ENCODE measurements at regions not wholly inside any gene's neighbourhood (a gene's known extent, or its start where the extent isn't known, plus 50 kb on each side); places are given as distances from the start of the nearest gene placed in this dataset.

DNA sequence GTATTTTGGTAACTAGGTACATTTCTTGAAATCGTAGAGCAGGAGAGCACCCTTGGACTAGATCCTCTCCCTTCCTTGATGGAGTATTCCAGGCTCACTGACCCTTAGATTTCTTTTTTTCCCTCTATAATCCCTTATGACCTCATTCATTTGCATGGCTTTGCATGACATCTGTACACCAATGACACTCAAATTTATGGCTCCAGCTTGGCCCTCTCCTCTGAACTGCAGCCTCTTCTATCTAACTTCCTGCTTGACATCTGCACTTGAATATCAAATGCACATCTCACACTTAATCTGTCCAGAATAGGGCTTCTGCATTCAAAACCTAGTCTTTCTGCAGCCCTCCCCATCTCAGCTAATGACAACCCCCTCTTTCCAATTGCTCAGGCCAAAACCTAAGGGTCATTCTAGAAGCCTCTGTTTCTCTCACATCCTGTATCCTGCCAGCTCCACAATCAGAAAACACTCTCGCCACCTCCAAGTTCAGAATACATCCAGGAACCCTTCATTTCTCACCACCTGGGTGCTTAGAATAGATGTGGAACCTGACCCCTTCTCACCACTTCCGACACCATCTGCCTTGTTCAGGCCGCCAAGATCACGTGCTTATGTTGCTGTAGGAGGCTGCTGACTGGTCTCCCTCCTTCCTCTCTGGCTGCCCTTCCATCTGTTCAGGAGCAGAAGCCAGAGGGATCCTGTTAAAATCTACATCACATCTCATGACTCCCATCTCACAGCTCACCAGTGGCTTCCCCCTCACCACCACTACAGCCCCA lies 138.9 kb upstream of the MTNR1B start:
- Histone ChIP-seq H4K20me1 (replicated peaks in 1 of 2; ENCODE audit: control insufficient read depth in 1 of 2, insufficient read depth in 2 of 2, low read length in 2 of 2) (no peaks in the 10 kb centered on the region), H3K56ac (replicated peaks; ENCODE audit: insufficient read length, low read depth, low read length) (no peak overlapping the region), H3K23me2 (ENCODE audit: low read depth, low read length) (no peaks in the 10 kb centered on the region), H2BK5ac (ENCODE audit: low read depth, low read length) (no peak overlapping the region), H3K27ac (ENCODE audit: low read depth, low read length) (no peak overlapping the region), H3K4me2 (ENCODE audit: insufficient read depth in 1 of 2, low read depth in 2 of 2, low read length in 2 of 2) (no peak overlapping the region), H4K5ac (ENCODE audit: insufficient read length, low read depth, low read length) (no peak overlapping the region), H3K23ac (ENCODE audit: insufficient read length) (no peak overlapping the region), H2AK5ac (ENCODE audit: low read depth, low read length) (no peak overlapping the region), H2BK20ac (ENCODE audit: low read length) (no peak overlapping the region), H3K9ac (replicated peaks in 1 of 4; ENCODE audit: extremely low read depth in 1 of 4, low read depth in 3 of 4, low read length in 3 of 4) (no peak overlapping the region), H3K9me3 (ENCODE audit: insufficient read depth in 2 of 2, low read depth in 1 of 2, low read length in 1 of 2) (no peaks in the 10 kb centered on the region), H3K36me3 (ENCODE audit: control insufficient read depth in 2 of 4, insufficient read depth in 4 of 4, low read length in 3 of 4) (no peaks in the 10 kb centered on the region), H2BK15ac (ENCODE audit: low read length) (no peak overlapping the region), H3K4me3 (ENCODE audit: extremely low read depth in 1 of 4, insufficient read depth in 2 of 4, low read depth in 3 of 4, low read length in 4 of 4) (no peak overlapping the region), H3K79me1 (ENCODE audit: low read depth, low read length) (no peaks in the 10 kb centered on the region), H2AFZ (ENCODE audit: low read length) (no peak overlapping the region), H3K14ac (ENCODE audit: insufficient read length) (no peak overlapping the region), H4K8ac (ENCODE audit: extremely low read depth, insufficient read depth, low read length) (no peak overlapping the region), H3K79me2 (ENCODE audit: control insufficient read depth in 1 of 2, insufficient read depth in 2 of 2, low read length in 2 of 2) (no peaks in the 10 kb centered on the region), H3K4ac (replicated peaks; ENCODE audit: insufficient read length, low read depth, low read length) (no peak overlapping the region), H4K91ac (replicated peaks; ENCODE audit: insufficient read length, low read length) (no peak overlapping the region), H2BK12ac (ENCODE audit: low read depth, low read length) (no peak overlapping the region), H2BK120ac (replicated peaks; ENCODE audit: low read depth, low read length) (no peak overlapping the region), H3K18ac (ENCODE audit: extremely low read depth, low read length) (no peak overlapping the region), H3K27me3 (replicated peaks in 1 of 4; ENCODE audit: control insufficient read depth in 3 of 4, extremely low read depth in 1 of 4, insufficient read depth in 3 of 4, low read length in 3 of 4) (no peaks in the 10 kb centered on the region), H3K4me1 (replicated peaks in 1 of 4; ENCODE audit: control insufficient read depth in 3 of 4, insufficient read depth in 4 of 4, low read length in 3 of 4) (peaks cover 0 to 10% (median 0%) of the 10 kb centered on the region in 4 experiments; a peak in 1 of 7 replicates)
- no peak for FAIRE-seq
- ChIA-PET CTCF (ENCODE audit: partially characterized antibody) (interaction anchor here (0.6 kb wide), 1 partner anchor 55 kb away, joined by 3 read pairs; no protein-coding TSS in a partner anchor), POLR2A (ENCODE audit: partially characterized antibody) (no interaction called here)
- 87% methylated on average over 5 of the region's 5 CpGs; no CpG with 5 or more reads in 1 of the 2 experiments for WGBS, 2 experiments (ENCODE audit: extremely low coverage in 1 of 2, insufficient coverage in 1 of 2, insufficient read length in 1 of 2, insufficient replicate concordance in 2 of 2, low coverage in 1 of 2, low lambda C conversion rate in 2 of 2, missing lambda C conversion rate in 1 of 2)
- TF ChIP-seq SP1 (IDR thresholded peaks at IDR 0.05; ENCODE audit: low read depth, low read length): no peak
- no peak for TF ChIP-seq RXRA (IDR thresholded peaks at IDR 0.05; ENCODE audit: insufficient read depth, low read depth, low read length)
- no peak for TF ChIP-seq EZH2 (IDR thresholded peaks at IDR 0.05; ENCODE audit: low read depth, low read length, severe bottlenecking)
- no peak for TF ChIP-seq TCF12 (IDR thresholded peaks at IDR 0.05; ENCODE audit: low read depth, low read length)
- no peak for DNase-seq (ENCODE audit: low read depth in 1 of 2, low spot score in 2 of 2)
